Smooth muscle cell (in vitro differentiated cells): ENCODE measurements at regions not wholly inside any gene's neighbourhood (a gene's known extent, or its start where the extent isn't known, plus 50 kb on each side); places are given as distances from the start of the nearest gene placed in this dataset.
"Not testable (repeated sequence)": the region's sequence is repeated elsewhere in the genome, so short reads cannot be mapped to it uniquely, and the experiment has no call there.

Source experiments
- DNase-seq: peaks from one replicate; lab custom pipeline; 2025; ENCODE audit not compliant: unreplicated experiment; lab: John Stamatoyannopoulos, UW
- H2AFZ ChIP-seq: fragments of 200-600 bp; sonication (generic); 2 replicates; pipeline ENCODE4 v1.6.0; 2016; ENCODE audit warnings: antibody characterized with exemption, low read depth, mild to moderate bottlenecking
- H3F3A ChIP-seq: fragments of 200-600 bp; sonication (generic); 2 replicates; pipeline ENCODE4 v1.6.0; 2017; ENCODE audit warnings: antibody characterized with exemption, low read depth
- H3K27ac ChIP-seq: fragments of 200-600 bp; sonication (generic); 2 replicates; pipeline ENCODE4 v1.5.1; 2016; ENCODE audit warnings: low read depth, mild to moderate bottlenecking
- H3K27me3 ChIP-seq: fragments of 200-600 bp; sonication (generic); 2 replicates; pipeline ENCODE4 v1.6.1; 2016; ENCODE audit warnings: low read depth, mild to moderate bottlenecking
- H3K36me3 ChIP-seq: fragments of 200-600 bp; sonication (generic); 2 replicates; pipeline ENCODE4 v1.5.1; 2016; ENCODE audit warnings: low read depth
- H3K4me1 ChIP-seq: fragments of 200-600 bp; sonication (generic); 2 replicates; pipeline ENCODE4 v1.5.1; 2016; ENCODE audit warnings: low read depth
- H3K4me2 ChIP-seq: fragments of 200-600 bp; sonication (generic); 2 replicates; pipeline ENCODE4 v1.6.0; 2016; ENCODE audit warnings: mild to moderate bottlenecking
- H3K4me3 ChIP-seq: fragments of 200-600 bp; sonication (generic); 2 replicates; pipeline ENCODE4 v1.5.1; 2016; ENCODE audit warnings: mild to moderate bottlenecking
- H3K79me2 ChIP-seq: fragments of 200-600 bp; sonication (generic); 2 replicates; pipeline ENCODE4 v1.6.0; 2016; ENCODE audit warnings: low read depth, mild to moderate bottlenecking
- H3K9ac ChIP-seq: fragments of 200-600 bp; sonication (generic); 2 replicates; pipeline ENCODE4 v1.6.0; 2016; ENCODE audit warnings: low read depth
- H3K9me3 ChIP-seq: fragments of 200-600 bp; sonication (generic); replicated peaks from 2 replicates; pipeline ENCODE4 v1.5.1; 2016; ENCODE audit warnings: low read depth
- H4K20me1 ChIP-seq: fragments of 200-600 bp; sonication (generic); 2 replicates; pipeline ENCODE4 v1.6.0; 2016; ENCODE audit warnings: low read depth
- CTCF ChIP-seq: fragments of 200-600 bp; sonication (generic); IDR thresholded peaks from 2 replicates; pipeline ENCODE4 v1.5.1; 2017; ENCODE audit warnings: borderline replicate concordance, mild to moderate bottlenecking, antibody characterized with exemption; ENCODE audit not compliant: insufficient read depth, poor library complexity, severe bottlenecking
- WGBS: methylation state at CpG from one replicate; pipeline ENCODE4 v1.1.7; 2016; ENCODE audit warnings: low lambda C conversion rate; 5-methylcytosine and 5-hydroxymethylcytosine counted together

- TF ChIP-seq CTCF: no peak
- no peaks in the 10 kb centered on the region for H3K79me2 ChIP-seq
- H3K4me2 ChIP-seq: no peak overlapping the region
- H4K20me1 ChIP-seq: no peaks in the 10 kb centered on the region
- no peaks in the 10 kb centered on the region for H3K27me3 ChIP-seq
- WGBS: 95% methylated on average over 4 of the region's 4 CpGs
- DNase-seq: no peak
- no peaks in the 10 kb centered on the region for H3K4me1 ChIP-seq
- H3K36me3 ChIP-seq: no peaks in the 10 kb centered on the region
- H3K4me3 ChIP-seq: no peak overlapping the region
- no peak overlapping the region for H2AFZ ChIP-seq
- H3K9ac ChIP-seq: no peak overlapping the region
- H3K9me3 ChIP-seq: no peaks in the 10 kb centered on the region
- no peak overlapping the region for H3K27ac ChIP-seq
- no peaks in the 10 kb centered on the region for H3F3A ChIP-seq
These were observed 234.4 kb upstream of the HS3ST1 start for GRCh38 chr4:11663114-11663513.

GRCh38 chr4:11650801-11651596, 222.3 kb upstream of the HS3ST1 start:
- TF ChIP-seq CTCF: no peak
- no peaks in the 10 kb centered on the region for H3K9me3 ChIP-seq
- DNase-seq: no peak
- no peak overlapping the region for H3K4me2 ChIP-seq
- no peaks in the 10 kb centered on the region for H3K27me3 ChIP-seq
- H3K36me3 ChIP-seq: no peaks in the 10 kb centered on the region
- H3K27ac ChIP-seq: no peak overlapping the region
- H3K4me3 ChIP-seq: no peak overlapping the region
- no peaks in the 10 kb centered on the region for H4K20me1 ChIP-seq
- no peaks in the 10 kb centered on the region for H3K4me1 ChIP-seq
- WGBS: 80% methylated on average over 19 of the region's 19 CpGs
- no peaks in the 10 kb centered on the region for H3F3A ChIP-seq
- H3K79me2 ChIP-seq: no peaks in the 10 kb centered on the region
- H3K9ac ChIP-seq: no peak overlapping the region
- H2AFZ ChIP-seq: no peak overlapping the region

- no peak overlapping the region for H3K9ac ChIP-seq
- no peak overlapping the region for H3K4me3 ChIP-seq
- H3K27ac ChIP-seq: no peak overlapping the region
- no peak for TF ChIP-seq CTCF
- H3K27me3 ChIP-seq: no peaks in the 10 kb centered on the region
- DNase-seq: no peak
- no peaks in the 10 kb centered on the region for H3K9me3 ChIP-seq
- no peak overlapping the region for H3K4me2 ChIP-seq
- no peak overlapping the region for H2AFZ ChIP-seq
- H3K4me1 ChIP-seq: no peaks in the 10 kb centered on the region
- no peaks in the 10 kb centered on the region for H3K79me2 ChIP-seq
- H3K36me3 ChIP-seq: no peaks in the 10 kb centered on the region
- no peaks in the 10 kb centered on the region for H4K20me1 ChIP-seq
- H3F3A ChIP-seq: no peaks in the 10 kb centered on the region
These were observed 218.7 kb upstream of the HS3ST1 start for GRCh38 chr4:11647433-11647832.

GRCh38 chr4:11643081-11643480, 214.4 kb upstream of the HS3ST1 start:
- not testable (repeated sequence) for H3K4me2 ChIP-seq, H3K9ac ChIP-seq, H3K9me3 ChIP-seq, H3K4me3 ChIP-seq, H3K4me1 ChIP-seq, DNase-seq, H3K36me3 ChIP-seq, H3K27me3 ChIP-seq, H3F3A ChIP-seq, H2AFZ ChIP-seq, H3K27ac ChIP-seq, H3K79me2 ChIP-seq, H4K20me1 ChIP-seq
- 82% methylated on average over 2 of the region's 2 CpGs for WGBS
